Aorta (tissue), 5 donors: ENCODE measurements at regions not wholly inside any gene's neighbourhood (a gene's known extent, or its start where the extent isn't known, plus 50 kb on each side); places are given as distances from the start of the nearest gene placed in this dataset.

Experiments used
- ATAC-seq: fragments of 200-7000 bp; cut with Tn5 transposase; one replicate; pipeline ENCODE4 v1.9.1; 2022; ENCODE audit warnings: moderate library complexity; ENCODE audit not compliant: low FRiP score
- DNase-seq, 2 donors: peaks; one replicate each; pipeline ENCODE4 v3.0.0-alpha.2; 2020
- H3K27ac ChIP-seq, 2 donors: one replicate each; pipeline ENCODE4 v1.5.1; 2013; ENCODE audit warnings: low read length in 2 of 2, mild to moderate bottlenecking in 2 of 2, moderate library complexity in 2 of 2, control low read depth in 1 of 2, inconsistent platforms in 1 of 2, low read depth in 1 of 2
- H3K27me3 ChIP-seq, 2 donors: one replicate each; pipeline ENCODE4 v1.6.1; 2013; ENCODE audit warnings: control low read depth in 1 of 2, low read length in 1 of 2, mild to moderate bottlenecking in 1 of 2, moderate library complexity in 1 of 2; ENCODE audit not compliant: insufficient read depth in 2 of 2, control insufficient read depth in 1 of 2
- H3K36me3 ChIP-seq, 2 donors: one replicate each; pipeline ENCODE4 v1.6.1; 2013; ENCODE audit warnings: control low read depth in 1 of 2, low read length in 1 of 2, mild to moderate bottlenecking in 1 of 2; ENCODE audit not compliant: insufficient read depth in 2 of 2, control insufficient read depth in 1 of 2
- H3K4me1 ChIP-seq, 2 donors: one replicate each; pipeline ENCODE4 v1.6.1; 2013; ENCODE audit warnings: low read length in 2 of 2, control low read depth in 1 of 2, mild to moderate bottlenecking in 1 of 2, moderate library complexity in 1 of 2; ENCODE audit not compliant: insufficient read depth in 2 of 2, control insufficient read depth in 1 of 2
- H3K4me3 ChIP-seq, 2 donors: one replicate each; pipeline ENCODE4 v1.5.1; 2013; ENCODE audit warnings: low read length in 2 of 2, control low read depth in 1 of 2, mild to moderate bottlenecking in 1 of 2
- H3K9me3 ChIP-seq: one replicate; pipeline ENCODE4 v1.6.1; 2013; ENCODE audit warnings: mild to moderate bottlenecking, low read length; ENCODE audit not compliant: control insufficient read depth
- WGBS, 2 donors: extraction: QIAGEN DNeasy Blood & Tissue Kit; methylation state at CpG; one replicate each; pipeline ENCODE4 v1.1.7; 2013; 5-methylcytosine and 5-hydroxymethylcytosine counted together
- intact Hi-C, 2 donors: fragments of 100-400 bp; cut with DNase I; formaldehyde crosslinking; loops; one replicate each; pipeline versions ENCODE4 v1.14.2 to v1.15.0; 2022
- donor health status: healthy with polysubstance abuse.
- donor health status: Bipolar disorder and iron deficiency.
- donor health status: DM: no; HTN: no; CAD: no.
- donor health status: DM: no; HTN: no; CAD: no.
- donor health status: DM: yes; HTN: yes; CAD: no.

GRCh38 chr13:71156550-71156949, 710.5 kb downstream of the DACH1 start:
- H3K27ac ChIP-seq, result no peak overlapping the region
- H3K4me1 ChIP-seq, result no peaks in the 10 kb centered on the region
- no peaks in the 10 kb centered on the region for H3K9me3 ChIP-seq
- DNase-seq (no peak), ATAC-seq (no peak)
- H3K4me3 ChIP-seq, result no peak overlapping the region
- 71 to 80% methylated on average over 6 of the region's 6 CpGs for WGBS, 2 donors
- no peaks in the 10 kb centered on the region for H3K36me3 ChIP-seq
- H3K27me3 ChIP-seq, result no peaks in the 10 kb centered on the region
- intact Hi-C loops, result no loop called here

DNA sequence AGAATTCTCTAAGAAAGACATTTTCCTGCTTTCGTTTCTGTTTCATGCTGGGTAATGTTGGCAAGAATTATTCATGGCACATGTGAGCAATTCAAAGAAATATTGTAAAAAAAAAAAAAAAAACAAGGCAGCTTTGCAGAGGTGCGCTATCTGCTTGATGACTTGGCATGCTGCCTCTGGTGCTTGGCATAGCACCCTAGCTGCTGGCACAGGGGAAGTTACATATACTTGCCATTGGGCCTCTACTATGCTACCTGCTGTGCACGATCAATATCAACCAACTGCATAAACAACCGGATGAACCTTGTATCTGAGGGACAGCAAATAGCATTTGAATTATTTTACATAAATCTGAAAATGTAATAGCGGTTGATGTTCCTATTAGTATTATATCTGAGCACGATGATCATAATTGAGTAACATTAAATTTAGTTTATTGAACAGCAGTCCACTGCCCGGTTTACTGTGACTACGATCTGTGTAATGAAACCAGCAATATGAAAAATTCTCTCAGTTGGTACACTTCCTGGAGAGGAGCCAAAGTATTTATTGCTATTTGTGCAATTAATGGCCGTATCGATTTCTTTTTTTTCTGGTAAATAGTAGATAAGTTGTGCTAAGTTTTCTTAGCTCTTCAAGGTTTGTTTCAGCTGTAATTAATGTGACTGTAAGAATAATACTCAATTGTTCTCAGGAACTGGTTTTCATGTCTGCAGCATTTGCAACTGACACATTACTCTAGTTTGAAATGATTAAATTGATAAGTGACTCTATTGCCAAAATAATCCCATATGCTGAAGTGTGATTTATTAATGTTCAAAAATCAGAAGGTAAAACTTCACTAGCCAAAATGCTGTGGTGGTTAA, 717.3 kb downstream of the DACH1 start:
- no peak for ATAC-seq
- Histone ChIP-seq H3K9me3 (no peaks in the 10 kb centered on the region), H3K27ac (no peak overlapping the region), H3K36me3 (no peaks in the 10 kb centered on the region), H3K4me3 (no peak overlapping the region), H3K27me3 (no peaks in the 10 kb centered on the region), H3K4me1 (no peaks in the 10 kb centered on the region)
- DNase-seq, result no peak
- intact Hi-C loops, result no loop called here
- WGBS, 2 donors, result 69 to 72% methylated on average over 10 of the region's 10 CpGs

GRCh38 chr13:71149046-71149445, 718.0 kb downstream of the DACH1 start:
- ATAC-seq, result no peak
- no peaks in the 10 kb centered on the region for H3K36me3 ChIP-seq
- 60 to 64% methylated on average over 3 of the region's 3 CpGs for WGBS, 2 donors
- H3K27me3 ChIP-seq, result no peaks in the 10 kb centered on the region
- no peaks in the 10 kb centered on the region for H3K4me1 ChIP-seq
- no peaks in the 10 kb centered on the region for H3K9me3 ChIP-seq
- H3K27ac ChIP-seq, result no peak overlapping the region
- intact Hi-C loops, result no loop called here
- no peak for DNase-seq
- H3K4me3 ChIP-seq, result no peak overlapping the region

DNA sequence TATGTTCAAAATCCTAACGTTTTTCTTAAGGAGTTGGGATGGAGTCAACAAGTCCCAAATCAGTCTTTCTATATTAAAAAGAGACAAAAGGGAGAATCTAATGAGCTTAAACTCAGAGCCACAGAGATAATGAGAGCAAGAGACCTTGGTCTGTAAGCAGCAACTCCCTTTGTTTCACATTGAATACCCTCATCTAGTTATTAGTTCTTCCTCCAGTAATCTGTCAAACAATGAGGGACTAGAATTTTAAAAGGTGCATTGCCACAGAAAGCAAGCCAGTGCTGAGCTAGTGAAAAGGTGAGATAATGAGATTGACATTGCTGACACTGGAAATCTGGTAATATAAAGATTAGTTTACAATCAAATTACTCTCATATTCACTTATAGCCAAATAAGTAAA, 718.6 kb downstream of the DACH1 start:
- ATAC-seq, result no peak
- no peak for DNase-seq
- Histone ChIP-seq H3K36me3 (no peaks in the 10 kb centered on the region), H3K27ac (no peak overlapping the region), H3K4me1 (no peaks in the 10 kb centered on the region), H3K27me3 (no peaks in the 10 kb centered on the region), H3K9me3 (peaks cover under 1% of the 10 kb centered on the region), H3K4me3 (no peak overlapping the region)
- WGBS, 2 donors, result 26 to 29% methylated on average over 1 of the region's 1 CpG
- intact Hi-C loops, result no loop called here

DNA sequence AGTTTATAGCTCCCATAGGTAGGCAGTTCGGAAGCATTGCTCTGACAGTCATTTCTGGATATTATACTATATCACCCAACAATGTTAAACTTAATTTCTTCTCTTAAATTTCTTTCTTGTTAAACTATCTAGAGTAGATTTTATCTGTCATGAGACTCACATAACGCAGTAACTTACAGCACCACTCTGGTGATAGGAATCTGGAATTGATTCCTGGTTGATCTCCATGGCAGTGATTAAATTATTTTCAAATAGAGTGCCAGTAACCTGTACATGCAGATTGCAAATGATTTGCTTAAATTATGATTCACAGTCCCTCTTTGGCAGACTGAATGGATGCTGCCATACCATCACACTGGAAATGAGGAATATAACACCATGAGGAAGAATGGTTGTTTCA, 722.1 kb downstream of the DACH1 start:
- WGBS, 2 donors, result 82 to 87% methylated on average over 2 of the region's 2 CpGs
- DNase-seq (no peak), ATAC-seq (no peak)
- Histone ChIP-seq H3K4me1 (no peaks in the 10 kb centered on the region), H3K4me3 (no peak overlapping the region), H3K27me3 (no peaks in the 10 kb centered on the region), H3K9me3 (peaks cover 3% of the 10 kb centered on the region), H3K27ac (no peak overlapping the region), H3K36me3 (no peaks in the 10 kb centered on the region)
- intact Hi-C loops, result no loop called here

GRCh38 chr13:71137101-71137500, 729.9 kb downstream of the DACH1 start:
- WGBS, 2 donors, result 45 to 47% methylated on average over 2 of the region's 2 CpGs
- intact Hi-C loops, result no loop called here
- DNase-seq (no peak), ATAC-seq (no peak)
- H3K4me1 ChIP-seq, result no peaks in the 10 kb centered on the region
- H3K9me3 ChIP-seq, result no peaks in the 10 kb centered on the region
- H3K4me3 ChIP-seq, result no peak overlapping the region
- no peaks in the 10 kb centered on the region for H3K36me3 ChIP-seq
- no peaks in the 10 kb centered on the region for H3K27me3 ChIP-seq
- H3K27ac ChIP-seq, result no peak overlapping the region

DNA sequence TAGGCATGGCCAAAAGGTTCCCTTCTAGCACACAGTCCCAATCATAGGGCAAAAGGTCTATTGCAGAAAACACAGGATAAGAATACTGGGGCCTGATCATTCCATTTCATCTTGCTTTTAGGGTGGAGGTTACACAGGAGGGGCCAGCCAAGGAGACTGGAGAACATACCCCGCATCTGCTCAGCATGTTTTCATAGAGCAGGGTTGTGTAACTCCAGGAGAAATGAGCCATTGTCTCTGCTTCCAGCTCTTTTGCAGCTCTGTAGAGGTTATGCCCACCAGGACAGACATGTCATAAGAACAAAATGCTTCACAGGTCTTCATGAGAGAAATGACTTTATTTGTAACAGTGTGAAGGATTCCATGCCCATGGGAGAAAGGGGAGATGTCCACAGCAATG, 742.8 kb downstream of the DACH1 start:
- intact Hi-C loops, result no loop called here

GRCh38 chr13:71118779-71119364, 748.1 kb downstream of the DACH1 start:
- no peak for ATAC-seq
- 86 to 88% methylated on average over 6 of the region's 6 CpGs for WGBS, 2 donors
- Histone ChIP-seq H3K4me1 (no peaks in the 10 kb centered on the region), H3K9me3 (no peaks in the 10 kb centered on the region), H3K27ac (no peak overlapping the region), H3K27me3 (no peaks in the 10 kb centered on the region), H3K36me3 (no peaks in the 10 kb centered on the region), H3K4me3 (no peak overlapping the region)
- intact Hi-C loops, result no loop called here
- DNase-seq, result no peak

More for the DNA sequence above, 742.8 kb downstream of the DACH1 start:
- no peaks in the 10 kb centered on the region for H3K9me3 ChIP-seq
- H3K4me3 ChIP-seq, result no peak overlapping the region
- ATAC-seq (no peak), DNase-seq (no peak)
- no peaks in the 10 kb centered on the region for H3K27me3 ChIP-seq
- H3K4me1 ChIP-seq, result no peaks in the 10 kb centered on the region
- WGBS, 2 donors, result 74 to 83% methylated on average over 1 of the region's 1 CpG
- no peak overlapping the region for H3K27ac ChIP-seq
- H3K36me3 ChIP-seq, result no peaks in the 10 kb centered on the region

- Histone ChIP-seq H3K27ac (no peak overlapping the region), H3K9me3 (no peaks in the 10 kb centered on the region)
- intact Hi-C loops, result no loop called here
Measured at GRCh38 chr13:71117920-71118319, 749.1 kb downstream of the DACH1 start.

More at GRCh38 chr13:71117920-71118319, 749.1 kb downstream of the DACH1 start:
- Histone ChIP-seq H3K27me3 (no peaks in the 10 kb centered on the region), H3K4me3 (no peak overlapping the region), H3K4me1 (no peaks in the 10 kb centered on the region), H3K36me3 (no peaks in the 10 kb centered on the region)
- no peak for DNase-seq
- ATAC-seq, result no peak
